Bone marrow (tissue), 2 donors: ENCODE measurements at regions not wholly inside any gene's neighbourhood (a gene's known extent, or its start where the extent isn't known, plus 50 kb on each side); places are given as distances from the start of the nearest gene placed in this dataset.
"Not testable (repeated sequence)": the region's sequence is repeated elsewhere in the genome, so short reads cannot be mapped to it uniquely, and the experiment has no call there.

Experiments
- DNase-seq, 2 donors: peaks; one replicate each; lab custom pipeline; 2025; lab: John Stamatoyannopoulos, UW

DNA sequence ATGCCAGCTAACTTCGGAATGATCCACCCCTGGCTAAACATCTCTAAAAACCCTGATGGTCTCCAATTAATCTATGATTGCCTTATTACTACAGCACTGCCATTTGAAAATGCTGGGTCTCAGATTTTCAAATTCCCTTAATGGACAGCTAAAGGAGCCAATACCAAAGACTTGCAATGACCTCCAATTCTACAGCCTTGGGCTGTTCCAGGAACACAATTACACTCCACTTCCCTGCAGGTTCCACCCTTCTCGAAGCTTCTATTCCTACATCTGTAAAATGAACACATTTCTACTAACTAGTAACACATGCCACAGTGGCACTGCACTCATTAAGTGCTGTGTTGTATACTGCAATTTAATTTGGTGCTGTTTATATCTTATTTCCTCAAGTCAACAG, 85.7 kb upstream of the AK4 start:
- no peak for DNase-seq

DNA sequence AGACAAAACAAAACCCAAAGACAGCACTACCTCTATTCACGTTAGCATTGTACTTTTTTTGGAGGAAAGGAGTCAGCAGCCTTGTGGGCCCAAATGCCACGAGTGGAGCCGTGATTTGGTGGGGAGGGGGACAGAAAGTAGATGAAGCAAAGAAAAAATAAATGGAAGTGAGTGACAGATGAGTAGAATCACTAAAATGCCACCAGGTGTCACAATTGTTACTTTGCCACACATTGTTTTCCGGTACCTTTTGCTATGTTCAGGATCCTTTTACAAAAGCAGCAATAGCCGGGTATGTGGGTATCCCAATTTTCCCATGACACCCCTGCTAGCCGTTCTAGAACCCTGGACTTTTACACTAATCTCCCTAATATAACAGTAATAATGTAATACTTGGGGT, 85.0 kb upstream of the AK4 start:
- no peak for DNase-seq

DNA sequence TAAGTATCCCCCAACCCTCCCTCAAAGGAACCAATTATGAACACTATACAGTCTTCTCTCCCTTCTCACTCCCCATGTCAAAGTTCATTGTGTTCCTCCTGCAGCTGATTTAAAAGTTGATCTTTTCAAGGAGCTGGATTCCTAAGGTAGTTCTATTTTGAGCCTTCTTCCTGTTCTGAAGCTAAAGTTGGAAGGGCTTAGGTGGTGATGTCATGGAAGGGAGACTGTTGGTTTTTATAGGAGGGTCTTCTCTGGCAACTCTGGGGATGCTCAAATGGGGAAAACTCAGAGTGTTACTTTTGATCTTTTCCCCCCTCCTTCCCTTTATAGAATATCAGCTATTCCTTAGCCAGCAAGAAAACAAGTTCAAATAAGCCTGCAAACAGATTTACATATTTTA, 83.0 kb upstream of the AK4 start:
- no peak for DNase-seq

DNA sequence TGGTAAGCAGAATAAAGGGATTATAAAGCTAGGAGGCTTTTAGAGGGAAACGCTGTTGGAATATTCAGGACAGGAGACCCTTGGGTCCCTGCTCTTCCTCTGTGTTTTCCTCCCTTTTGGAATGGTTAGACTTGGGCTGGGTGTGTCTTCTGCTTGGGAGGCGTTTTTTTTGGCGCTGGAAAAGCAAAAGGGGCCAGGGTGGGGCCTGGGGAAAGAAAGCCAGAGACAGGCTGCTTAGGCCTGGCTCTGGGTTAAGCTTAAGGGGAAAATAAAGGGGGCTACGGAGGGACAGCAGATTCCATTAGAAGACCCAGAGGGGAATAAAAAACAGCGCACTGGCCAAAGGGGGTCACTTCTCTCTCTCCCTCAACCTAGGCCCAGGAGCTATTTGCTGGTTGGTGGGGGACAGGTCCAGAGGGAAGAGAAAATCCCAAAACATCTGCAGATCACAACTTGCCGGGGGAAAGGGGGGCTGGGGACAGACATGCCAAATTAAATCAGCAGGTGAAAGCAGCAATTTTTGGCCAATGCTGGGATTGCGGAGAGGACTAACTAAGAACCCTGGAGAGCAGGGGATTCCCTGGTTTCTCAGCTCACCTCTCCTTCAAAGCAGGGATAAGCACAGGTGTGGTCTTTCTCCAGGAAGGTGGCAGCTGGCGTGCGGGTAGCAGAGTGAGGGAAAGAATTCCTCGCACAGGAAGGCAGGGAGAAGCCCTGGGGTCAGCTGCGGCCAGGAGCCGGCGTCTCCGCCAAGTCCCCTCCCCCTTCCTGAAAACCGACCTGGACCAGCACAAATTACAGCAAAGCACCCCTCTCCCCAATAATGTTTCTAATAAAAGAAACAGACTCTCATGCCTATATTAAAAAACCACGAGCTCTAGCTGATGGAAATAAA, 82.2 kb upstream of the AK4 start:
- no peak for DNase-seq

DNA sequence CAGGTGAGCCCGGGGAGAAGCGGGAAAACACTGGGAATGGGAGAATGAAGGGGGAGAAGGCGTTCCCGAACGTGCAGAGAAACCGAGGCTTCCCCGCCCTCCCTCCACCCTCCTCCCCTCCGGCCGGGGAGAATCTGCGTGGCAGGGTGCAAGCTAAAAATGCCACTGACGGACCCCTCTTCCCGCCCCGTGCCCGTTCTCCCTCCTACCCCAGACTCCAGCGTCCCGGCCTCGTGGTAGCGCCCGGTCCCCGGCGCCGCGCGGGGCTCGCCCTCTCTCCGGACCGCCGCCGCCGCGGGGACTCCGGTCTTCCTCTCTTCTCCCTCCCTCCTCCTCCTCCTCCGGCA, 81.6 kb upstream of the AK4 start:
- DNase-seq = no peak

DNA sequence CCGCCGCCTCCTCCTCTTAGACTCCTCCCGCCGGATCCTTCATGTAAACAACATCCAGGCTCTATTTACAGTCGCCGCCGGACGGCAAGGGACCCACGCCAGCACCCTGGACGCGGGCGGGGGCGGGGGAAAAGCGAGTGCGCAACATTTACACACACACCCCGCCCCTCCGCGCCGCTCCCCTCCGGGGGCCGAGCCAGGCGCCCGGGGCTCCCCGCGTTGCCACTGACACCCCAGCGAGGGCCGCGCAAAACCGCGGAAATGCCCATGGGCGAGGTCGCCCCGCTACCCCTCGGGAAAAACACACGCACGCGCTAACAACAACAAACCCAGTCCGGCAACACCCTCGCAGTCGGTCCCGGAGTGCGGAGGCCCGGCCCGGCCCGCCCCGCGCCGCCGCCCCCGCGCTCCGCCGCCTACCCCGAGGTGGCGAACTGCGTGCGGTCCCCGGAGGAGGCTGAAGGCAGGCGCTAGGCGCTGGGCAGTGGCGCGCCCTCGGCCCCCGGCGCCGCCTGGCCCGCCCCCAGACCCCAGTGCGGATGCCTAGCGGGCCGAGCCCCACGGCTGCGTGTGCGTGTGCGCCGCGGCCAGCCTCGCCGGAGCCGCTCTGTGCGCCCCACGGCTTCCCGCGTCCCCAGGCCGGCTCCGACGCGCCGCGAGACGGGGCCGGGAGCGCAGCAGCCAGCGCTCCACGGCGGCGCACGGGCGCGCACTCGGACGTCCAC, 81.1 kb upstream of the AK4 start:
- DNase-seq = peak in 1 of 2 donors; percentile 93

DNA sequence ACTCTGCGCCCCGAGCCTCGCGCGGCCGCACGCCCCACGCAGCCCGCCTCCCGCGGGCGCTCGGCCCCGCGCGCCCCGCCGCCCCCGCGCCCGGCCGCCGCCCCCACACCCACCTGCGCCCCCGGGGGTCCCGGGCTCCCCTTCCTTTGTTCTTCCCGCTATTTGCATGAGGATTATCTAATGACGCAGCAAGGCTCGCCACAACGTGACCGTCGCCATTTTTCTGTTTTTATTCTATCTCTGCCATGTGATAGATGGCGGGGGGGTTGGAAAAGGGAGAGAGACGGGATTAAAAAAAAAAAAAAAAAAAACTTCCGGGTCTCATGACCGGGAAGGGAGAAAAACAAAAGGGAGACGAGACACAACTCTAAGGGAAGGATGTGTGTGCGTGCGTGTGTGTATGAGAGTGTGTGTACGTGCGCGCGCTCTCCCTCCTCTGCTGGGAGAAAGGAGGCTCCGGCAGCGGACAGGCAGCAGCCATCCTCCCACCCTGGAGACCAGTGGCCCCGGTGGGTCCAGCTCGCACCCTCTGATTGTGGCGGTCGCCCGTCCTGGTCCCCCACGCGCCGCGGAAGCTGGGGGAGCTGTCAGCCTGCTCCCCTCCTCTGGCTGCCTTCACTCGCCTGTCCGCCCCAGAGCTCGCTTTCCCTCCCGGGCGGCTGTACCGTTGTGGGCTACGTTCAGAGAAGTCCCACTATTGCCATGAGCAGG, 80.4 kb upstream of the AK4 start:
- DNase-seq = peak; percentile 68 to 70

DNA sequence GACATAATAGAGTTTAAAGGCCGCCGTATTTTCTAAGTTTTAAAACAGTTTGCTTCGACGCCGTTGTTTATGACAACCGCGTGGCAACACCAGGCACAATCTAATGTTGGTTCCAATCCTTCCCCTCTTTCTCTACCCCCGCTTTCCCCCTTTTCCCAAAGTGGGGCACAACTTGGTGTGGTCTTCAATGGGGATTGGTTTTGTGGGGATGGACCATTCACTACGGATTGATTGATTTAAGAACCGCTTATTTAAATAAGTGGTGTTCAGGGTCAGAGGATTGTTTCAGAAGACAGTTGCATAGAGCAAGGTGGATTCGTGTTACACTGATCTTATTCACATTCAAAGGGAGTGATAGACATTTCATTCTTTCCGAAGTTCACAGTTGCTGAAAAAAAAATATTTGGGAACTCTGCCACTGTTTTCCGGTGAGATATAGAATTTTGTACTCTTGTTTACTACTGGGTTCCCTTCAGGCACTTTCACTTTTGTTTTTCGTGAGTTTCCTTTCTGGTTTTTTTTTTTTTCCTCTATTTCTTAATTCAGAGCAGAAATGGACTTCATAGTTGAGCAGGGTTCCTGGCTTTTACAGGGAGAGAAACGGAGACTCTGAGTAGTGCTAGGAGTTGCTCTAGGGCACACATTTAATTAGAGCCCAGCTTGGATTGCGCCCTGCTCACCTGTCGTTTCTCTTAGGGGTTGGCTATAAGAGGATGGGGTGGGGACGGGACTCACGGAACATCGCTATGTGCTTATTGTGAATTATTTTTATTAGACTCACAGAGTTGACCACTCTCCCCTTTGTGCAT, 79.6 kb upstream of the AK4 start:
- peak in 1 of 2 donors; percentile 67 for DNase-seq

DNA sequence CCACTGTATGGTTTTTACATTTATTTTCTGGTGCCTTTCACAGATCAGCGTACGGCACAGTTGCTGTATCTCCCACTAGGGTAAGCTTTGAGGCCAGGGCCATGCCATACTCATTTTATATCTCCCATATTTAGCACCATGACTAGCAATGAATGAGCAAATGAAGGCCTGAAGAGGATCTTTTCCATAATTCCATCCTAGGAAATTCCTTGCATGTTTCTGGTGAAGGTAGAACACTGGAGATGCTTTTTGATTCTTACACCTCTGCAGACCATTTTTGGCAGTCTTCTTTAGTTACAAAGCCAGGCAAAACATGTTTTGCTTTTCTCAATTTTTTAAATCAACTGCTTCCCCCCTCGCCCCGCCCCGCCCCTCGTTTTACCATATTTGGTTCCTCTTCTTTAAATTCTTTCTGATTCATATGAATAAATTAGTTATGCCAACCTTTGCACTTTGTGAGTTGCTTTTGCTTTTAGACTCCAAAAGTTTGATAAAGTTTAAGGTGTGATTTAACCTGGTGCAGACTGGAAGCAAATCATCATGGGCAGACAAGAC, 78.9 kb upstream of the AK4 start:
- DNase-seq = peak in 1 of 2 donors; percentile 12

DNA sequence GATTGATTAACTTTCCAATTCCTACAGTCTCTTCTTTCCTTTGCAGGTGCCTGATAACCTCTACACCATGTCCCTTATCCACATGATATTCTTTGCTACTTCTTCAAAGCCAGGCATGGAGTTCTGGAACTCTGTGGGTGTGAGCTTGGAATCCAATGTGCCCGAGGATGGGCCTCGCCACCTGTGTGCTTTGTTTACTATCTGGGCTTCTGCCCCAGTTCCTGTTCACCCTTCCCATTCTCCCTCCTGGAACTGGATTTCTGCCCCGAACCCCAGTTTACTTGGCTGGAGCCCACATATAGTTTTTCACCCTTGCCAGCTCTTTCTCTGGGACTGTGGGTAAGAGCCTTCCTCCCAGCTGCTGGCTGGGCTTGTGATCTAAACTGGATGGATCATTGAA, 75.2 kb upstream of the AK4 start:
- DNase-seq = no peak

DNA sequence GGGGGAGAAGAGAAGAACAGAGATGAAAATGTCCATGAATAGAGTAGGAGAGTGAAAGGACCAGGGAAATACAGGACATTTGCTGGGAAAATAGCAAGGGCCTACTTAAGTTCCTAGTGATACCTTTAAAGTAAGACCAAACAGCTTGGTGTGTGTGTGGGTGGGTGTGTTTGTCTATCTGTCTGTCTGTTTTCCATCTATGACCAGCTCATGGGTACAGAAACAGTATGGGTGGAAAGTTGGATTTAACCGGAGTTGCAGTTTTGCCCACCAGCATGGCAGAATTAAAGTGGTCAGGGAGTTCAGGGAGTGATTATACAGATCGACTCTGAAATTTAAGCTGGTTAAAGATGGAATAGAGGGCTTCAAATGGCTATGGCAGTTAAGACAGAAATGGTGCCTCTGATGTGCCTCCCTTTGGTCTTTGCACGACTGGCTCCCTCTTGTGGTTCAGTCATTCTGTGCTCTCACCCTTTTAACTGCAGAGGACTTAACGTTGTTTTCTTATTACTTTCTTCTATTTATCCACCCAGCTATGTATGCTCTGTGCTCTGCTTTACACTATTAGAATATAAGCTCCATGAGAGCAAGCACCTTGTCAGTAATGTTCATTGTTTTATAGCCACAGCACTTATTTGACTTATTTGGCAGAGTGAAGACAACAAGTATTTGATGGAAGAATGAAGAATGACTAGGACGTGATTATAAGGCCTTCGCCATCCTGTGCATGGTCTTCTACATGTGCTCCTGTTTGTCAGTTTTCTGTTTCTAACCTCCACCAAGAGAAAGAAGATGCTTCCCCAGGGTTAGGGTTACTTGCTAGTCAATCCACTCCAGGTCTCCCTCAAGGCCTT, 72.7 kb upstream of the AK4 start:
- peak in 1 of 2 donors; percentile 61 for DNase-seq

DNA sequence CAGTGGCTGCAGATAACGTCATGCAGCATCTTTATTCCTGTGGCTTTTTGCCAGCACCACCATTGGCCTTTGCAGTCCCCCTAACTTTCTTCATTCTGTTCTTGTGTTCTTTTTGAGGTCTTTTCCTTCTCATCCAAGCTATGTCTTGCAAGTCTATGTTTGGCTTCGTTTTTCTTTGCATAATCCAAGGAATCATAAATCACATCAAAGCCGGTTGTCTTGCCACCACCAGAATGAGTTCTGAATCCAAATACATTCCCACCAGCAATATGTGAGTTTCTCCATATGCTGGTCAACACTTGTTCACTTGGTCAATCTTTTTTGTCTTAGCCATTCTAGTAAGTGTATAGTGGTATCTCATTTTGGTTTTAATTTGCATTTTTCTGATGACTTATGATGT, 70.6 kb upstream of the AK4 start:
- DNase-seq = no peak

DNA sequence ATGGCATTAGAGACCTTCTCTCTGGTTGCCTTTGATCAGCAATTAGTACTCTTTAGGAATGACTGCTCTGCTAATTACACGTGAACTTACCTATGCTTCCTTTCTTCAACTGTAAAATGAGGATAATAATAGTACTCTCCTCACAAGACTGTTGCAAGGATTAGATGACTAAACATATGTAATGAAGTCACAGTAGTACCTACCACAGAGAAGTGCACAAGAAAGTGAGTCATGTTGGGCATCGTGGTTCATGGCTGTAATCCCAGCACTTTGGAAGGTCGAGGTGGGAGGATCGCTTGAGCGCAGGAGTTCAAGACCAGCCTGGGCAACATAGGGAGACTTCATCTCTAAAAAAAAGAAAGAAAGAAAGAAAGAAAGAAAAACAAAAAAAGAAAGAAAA, 68.1 kb upstream of the AK4 start:
- DNase-seq = no peak

DNA sequence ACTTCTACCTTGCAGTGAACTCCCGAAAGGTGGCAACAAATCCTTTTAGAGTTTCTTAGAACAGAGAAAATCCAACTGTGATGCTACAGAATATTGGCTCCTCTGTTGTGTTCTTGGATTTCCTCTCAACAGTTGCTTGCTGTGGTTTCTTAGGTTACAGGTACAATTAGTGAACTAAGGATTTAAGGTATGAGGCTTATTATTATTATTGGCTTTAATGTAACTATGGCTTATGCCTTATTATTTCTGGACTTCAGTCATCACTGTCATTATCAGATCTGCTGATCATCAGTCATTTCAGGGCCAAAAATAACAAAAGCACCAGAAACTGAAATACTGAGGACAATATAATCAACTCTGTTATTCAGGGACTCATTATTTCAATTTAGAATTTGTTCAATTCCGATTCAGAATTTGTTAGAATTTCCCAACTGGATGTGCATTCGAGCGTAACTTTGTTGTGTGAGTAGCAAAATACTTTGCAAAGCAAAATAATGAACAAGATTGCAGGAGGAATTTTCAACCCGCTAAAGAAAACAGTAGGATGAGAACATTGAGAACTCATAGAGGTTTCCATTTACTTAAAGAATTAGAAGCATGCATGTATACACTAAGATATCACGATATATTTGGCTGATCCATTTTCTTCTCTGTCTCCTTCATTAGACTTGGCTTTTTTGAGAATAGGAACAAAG, 65.5 kb upstream of the AK4 start:
- no peak for DNase-seq

DNA sequence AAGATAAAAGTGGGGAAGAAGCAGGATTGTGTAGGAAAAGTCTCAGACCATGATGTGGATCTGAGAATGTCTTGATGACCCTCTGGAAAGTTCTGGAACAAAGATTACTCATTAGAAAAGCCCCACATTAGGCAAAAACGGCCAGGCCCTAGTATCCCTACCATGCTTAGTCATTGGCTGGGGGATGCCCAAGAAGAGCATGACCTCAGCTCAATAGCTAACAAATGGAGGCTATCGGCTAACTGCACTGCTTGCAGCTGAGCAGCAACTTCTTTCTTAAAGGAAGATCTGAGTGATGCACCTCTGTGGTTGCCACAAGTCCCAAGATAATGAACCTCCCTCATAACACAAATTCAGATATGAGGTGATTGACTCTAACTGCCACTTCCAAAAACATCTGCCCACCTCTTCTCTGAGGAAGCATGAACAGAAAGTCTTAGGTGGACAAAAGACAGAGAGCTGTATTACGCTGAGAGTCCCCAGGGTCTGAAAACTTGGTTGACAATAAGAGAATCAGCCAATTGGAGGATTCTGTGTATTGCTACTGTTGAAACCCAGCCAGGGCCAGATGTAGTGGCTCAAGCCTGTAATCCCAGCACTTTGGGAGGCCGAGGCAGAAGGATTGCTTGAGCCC, 64.6 kb upstream of the AK4 start:
- DNase-seq = no peak

DNA sequence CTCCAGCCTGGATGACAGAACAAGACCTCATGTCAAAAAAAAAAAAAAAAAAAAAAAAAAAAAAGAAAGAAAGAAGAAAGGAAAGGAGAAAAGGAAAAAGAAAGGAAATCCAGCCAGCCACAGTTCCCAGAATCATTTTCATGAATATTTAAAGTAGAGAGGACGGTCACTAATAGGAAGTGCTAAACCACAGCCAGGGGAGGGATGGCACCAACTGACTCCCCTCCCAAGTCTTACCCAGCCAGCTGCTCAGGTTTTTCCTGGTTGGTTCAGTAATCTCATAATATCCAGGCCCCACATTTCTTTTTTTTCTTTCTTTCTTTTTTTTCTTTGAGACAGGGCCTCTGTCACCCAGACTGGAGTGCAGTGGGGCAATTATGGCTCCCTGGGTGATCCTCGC, 63.9 kb upstream of the AK4 start:
- DNase-seq = no peak

DNA sequence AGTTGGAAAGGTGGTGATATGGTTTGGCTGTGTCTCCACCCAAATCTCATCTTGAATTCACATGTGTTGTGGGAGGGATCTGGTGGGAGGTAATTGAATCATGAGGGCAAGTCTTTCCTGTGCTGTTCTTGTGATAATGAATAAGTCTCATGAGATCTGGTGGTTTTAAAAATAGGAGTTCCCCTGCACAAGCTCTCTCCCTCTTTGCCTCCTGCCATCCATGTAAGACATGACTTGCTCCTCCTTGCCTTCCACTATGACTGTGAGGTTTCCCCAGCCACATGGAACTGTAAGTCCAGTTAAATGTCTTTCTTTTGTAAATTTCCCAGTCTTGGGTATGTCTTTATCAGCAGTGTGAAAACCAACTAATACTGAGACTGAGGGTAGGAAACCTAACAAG, 60.5 kb upstream of the AK4 start:
- not testable (repeated sequence) for DNase-seq

DNA sequence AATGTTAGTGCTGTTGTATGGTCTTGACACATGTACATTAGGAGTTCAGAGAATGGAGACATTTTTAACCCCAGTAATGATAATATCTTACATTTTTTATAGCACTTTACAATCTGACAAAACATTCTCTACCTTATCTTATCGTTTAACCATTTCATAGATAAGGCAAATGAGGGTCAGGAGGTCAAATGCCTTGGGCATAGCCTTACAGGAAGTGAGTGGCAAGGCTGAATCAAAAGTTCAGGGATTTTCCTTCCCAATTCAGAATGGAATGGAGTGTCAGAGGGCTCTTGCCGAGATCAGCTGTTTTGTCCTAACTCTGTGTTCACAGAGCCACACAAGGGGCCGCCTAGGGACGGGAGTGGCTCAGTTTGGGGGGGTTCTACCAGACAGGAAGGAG, 57.6 kb upstream of the AK4 start:
- DNase-seq = no peak

DNA sequence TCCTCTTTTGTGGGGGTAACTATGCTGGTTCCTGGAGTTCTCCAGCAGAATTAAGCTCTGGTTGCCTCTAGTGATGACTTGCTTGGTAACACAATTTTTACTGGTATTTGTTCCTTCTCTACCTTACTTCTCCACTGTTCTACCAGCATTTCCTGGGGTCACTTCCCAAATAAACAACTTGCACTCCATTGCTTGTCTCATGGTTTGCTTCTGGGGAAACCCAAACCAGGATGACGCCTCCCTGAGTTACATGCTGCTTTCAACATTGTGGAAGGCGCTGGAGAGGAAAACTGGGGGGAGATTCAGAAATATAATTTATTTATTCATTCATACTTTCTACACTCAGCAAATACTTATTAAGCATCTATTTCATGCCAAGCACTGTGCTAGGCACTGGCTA, 55.3 kb upstream of the AK4 start:
- no peak for DNase-seq

DNA sequence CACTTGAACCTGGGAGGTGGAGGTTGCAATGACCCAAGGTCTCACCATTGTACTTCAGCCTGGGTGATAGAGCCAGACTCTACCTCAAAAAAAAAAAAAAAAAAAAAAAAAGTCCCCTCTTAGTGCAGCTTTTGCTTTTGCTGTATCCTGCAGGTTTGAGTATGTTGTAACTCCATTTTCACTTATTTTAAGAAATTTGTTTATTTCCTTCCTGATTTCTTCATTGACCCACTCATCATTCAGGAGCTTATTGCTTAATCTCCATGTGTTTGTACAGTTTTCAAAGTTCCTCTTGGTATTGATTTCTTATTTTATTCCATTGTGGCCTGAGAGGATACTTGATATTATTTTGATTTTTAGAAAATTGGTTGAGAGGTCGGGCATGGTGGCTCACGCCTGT, 50.9 kb upstream of the AK4 start:
- DNase-seq = no peak
